Caki2 (cell line): ENCODE measurements at regions not wholly inside any gene's neighbourhood (a gene's known extent, or its start where the extent isn't known, plus 50 kb on each side); places are given as distances from the start of the nearest gene placed in this dataset.

Experiments used
- DNase-seq: peaks from one replicate; pipeline ENCODE4 v3.0.0-alpha.2; 2015; ENCODE audit warnings: low read depth
- in situ Hi-C: cut with HindIII; loops from 2 replicates; pipeline ENCODE4 v1.10.0; 2016; ENCODE audit warnings: low sequenced_read_pairs, low pct_unique_long_range_greater_than_20kb, mixed read lengths

DNA sequence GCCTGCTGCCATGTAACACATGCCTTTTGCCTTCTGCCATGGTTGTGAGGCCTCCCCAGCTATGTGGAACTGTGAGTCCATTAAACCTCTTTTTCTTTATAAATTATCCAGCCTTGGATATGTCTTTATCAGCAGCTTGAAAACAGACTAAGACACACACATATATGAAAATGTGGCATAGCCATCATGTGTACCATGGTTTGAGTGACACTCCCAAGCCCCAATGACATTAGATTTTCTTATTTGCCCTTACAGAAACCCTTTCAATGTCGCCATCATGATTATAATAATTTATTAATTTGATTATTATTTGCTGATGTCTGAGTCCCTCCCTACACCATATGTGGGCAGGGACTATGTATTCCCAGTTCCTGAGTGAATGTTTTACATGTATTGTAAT, 63.5 kb upstream of the FGGY start:
- in situ Hi-C loops, result no loop called here

DNA sequence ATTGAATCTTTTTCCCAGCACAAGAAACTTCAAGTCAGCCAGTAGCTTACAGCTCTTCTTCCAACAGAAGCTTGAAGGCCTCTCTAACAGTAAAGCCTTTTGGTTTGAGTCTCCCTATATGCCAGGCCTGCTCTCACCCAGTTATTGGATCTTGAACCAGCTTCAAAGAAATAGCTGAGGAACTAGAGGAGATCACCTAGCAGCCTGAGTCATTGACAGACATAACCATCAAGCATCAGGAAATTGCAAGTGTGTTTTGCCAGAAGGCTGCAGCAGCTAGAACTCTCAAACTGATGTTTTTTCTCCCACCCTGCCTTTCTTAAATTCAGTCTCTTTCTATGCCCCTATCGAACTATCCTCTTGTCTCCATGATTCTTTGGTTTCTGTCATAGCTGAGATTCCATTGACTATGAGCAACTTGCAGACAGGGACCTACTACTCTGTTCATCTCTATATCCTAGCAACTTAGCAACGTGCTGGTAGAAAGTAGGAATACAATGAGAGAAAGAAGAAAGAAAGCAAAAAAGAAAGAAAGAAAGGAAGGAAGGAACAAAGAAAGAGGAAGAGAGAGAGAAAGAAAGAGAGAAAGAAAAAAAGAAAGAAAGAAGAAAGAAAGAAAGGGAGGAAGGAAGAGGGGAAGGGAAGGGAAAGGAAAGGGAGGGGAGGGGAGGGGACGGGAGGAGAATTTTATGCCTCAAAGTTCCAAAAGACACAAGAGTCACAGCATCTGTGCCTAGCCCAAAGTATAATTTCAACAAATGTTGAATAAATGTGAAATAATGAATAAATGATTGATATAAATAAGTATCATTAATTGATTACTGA, 60.0 kb upstream of the FGGY start:
- DNase-seq, result no peak
- in situ Hi-C loops, result no loop called here

More for the DNA sequence above, 63.5 kb upstream of the FGGY start:
- DNase-seq, result no peak

DNA sequence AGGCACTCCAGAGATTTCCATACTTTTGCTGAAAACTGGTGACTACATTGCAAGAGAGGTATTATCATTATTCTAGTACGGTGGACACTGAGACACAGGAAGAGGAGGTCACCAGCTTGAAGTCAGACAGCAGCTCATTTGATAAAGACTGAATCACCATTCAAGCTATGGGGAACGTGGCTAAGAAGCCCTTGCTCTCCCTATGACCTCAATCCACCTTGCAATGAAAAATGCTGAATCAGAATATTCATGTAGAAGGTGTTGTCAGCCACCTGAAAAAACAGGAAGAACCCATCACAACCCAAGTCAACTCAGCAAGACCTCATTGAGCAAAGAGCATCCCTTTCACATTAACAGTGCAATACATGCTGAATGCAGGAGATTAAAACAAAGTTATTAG, 59.0 kb upstream of the FGGY start:
- DNase-seq, result no peak

DNA sequence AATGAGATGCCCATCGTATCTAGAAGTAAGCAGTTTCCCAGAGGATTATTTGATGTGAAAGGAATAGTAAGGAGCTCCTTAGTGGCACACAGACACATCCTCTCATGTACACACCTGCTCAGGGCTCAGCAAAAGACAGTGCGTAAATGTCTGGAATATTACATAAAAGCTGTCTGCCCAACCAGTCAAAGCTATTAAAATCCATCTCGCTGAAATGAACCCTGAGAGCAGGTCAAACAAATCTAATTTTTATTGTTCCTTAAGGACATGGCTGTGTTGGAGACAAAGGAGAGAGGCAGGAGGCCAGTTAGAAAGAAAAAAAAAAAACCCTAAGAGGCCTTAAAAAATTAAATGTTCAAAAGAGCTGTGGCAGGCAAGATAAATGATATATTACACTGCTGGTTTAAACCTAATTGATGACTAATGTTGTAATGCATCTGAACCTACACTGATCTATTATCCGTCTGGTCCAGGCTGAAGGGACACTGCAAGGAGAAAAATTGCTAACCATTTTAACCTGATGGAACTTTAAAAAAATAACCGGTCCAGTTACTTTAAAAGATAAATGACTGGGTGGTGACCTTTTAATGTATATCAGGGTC, 58.5 kb upstream of the FGGY start:
- no peak for DNase-seq
- in situ Hi-C loops, result no loop called here

More for the DNA sequence above, 59.0 kb upstream of the FGGY start:
- in situ Hi-C loops, result no loop called here

DNA sequence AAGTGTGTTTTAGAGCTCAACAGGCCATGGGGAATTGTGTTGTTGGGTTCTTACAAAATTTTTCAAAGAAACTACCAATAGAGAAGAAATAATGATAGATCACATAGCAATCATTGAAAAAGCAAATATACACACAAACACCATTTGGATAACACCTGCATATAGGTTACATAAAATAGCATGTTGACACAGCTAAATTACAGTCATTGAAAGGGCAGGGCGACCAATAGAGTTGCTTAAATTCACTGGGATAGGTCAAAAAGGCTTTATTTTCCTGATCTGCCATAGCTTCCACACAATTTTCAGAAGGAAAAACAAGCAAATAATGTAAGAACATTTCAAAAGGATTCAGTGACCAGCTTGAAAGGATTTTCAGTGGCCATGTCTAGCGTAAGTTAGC, 57.9 kb upstream of the FGGY start:
- in situ Hi-C loops, result no loop called here

DNA sequence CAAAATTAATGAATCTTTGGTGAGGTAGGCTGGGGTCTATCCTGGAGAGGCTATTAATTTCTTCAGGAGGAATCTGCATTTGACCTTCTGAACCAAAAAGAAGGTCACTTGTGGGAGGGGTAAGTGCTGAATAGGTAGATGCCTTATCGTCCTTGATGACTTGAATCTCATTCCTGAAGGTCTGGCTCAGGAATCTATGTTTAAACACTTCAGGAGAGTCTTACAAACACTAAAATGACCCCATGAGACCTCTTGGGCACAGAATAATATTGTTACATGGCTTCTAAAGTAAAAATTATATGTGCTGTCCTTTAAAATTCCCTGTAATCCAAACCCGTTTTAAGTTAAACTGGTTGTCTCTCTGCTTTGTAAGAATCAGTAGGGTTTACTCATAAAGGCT, 55.0 kb upstream of the FGGY start:
- DNase-seq, result no peak
- in situ Hi-C loops, result no loop called here

More for the DNA sequence above, 57.9 kb upstream of the FGGY start:
- no peak for DNase-seq

DNA sequence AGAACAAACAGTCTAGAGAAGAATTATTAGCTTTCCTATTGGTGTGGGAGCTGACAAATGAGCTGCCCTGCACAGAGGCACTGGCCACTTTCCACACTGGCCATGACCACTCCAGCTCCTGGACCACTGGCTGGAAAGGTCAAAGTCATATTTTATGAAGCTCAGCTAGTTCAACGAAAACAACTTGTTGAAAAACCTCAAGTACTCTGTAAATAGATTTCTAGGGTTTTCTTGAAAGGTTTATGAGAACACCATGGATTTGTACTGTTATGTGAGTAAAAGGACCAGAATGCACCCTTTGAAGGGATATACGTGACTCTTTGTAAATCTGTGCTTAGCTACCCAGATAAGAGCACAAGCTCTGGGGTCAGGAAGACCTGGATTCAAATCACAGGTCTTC, 54.5 kb upstream of the FGGY start:
- no peak for DNase-seq

DNA sequence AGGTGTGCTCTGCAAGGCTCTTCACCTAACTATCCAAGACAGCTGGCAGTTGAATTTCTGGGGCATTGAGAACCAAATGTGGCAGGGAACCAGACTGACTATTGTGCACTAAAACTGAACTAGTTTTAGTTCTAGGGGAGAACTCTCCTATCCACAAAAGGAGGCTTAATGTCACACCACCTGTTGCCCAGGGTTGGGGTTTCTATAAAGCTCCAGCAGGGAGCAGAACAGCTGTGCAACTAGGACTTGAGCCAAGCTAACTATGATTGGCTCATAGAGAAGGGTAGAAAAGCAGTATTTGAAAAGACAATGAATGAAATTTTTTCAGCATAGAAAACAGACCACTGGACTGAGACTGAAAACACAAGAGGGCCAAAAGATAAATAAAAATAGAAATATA, 53.3 kb upstream of the FGGY start:
- no peak for DNase-seq
- in situ Hi-C loops, result no loop called here

More for the DNA sequence above, 54.5 kb upstream of the FGGY start:
- in situ Hi-C loops, result no loop called here

DNA sequence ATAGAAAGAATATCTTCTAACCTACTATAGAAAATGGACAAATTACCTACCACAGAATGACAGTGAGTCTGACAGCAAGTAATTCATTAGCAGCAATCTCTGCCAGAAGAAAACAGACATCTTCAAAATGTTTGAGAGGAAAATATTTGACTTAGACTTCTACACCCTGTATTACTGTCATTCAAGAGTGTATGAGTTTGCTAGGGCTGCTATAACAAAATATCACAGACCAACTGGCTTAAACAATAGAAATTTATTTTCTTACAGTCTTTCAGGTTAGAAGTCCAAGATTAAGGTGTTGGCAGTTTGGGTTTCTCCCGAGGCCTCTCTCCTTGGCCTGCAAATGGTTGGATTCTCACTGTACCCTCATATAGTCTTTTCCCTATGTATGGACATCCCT, 52.9 kb upstream of the FGGY start:
- in situ Hi-C loops, result no loop called here
- no peak for DNase-seq

DNA sequence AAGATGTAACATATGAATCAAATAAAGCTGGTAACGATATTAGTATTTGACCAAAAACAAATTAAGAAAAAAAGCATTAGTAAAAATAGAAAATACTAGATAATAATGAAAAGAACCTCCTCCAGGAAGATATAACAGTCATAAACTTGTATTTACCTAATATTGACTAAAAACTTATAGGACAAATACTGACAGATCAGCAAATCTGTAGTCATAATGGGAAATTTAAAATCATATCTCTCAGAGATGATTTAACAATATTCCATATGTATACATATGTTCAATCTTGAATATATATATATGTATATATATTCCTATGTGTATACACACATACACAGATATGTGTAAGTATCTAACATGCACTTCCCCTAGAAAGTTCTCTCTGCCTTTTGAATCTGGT, 52.0 kb upstream of the FGGY start:
- in situ Hi-C loops, result no loop called here
- DNase-seq, result no peak
